Tibial artery (tissue), 4 donors: ENCODE measurements at regions not wholly inside any gene's neighbourhood (a gene's known extent, or its start where the extent isn't known, plus 50 kb on each side); places are given as distances from the start of the nearest gene placed in this dataset.
A peak's percentile ranks its signal among the peaks of the same experiment; 100 is the strongest.

Experiments used
- DNase-seq, 2 donors: peaks; one replicate each; pipeline ENCODE4 v3.0.0-alpha.2; 2019
- H3K27ac ChIP-seq, 2 donors: fragments of 200-600 bp; sonication (generic) in 1 of 2; 1 replicate in 1 of 2; 2 replicates in 1 of 2; pipeline ENCODE4 v1.5.1; 2018 to 2019; ENCODE audit warnings: mild to moderate bottlenecking in 1 of 2
- H3K27me3 ChIP-seq, 2 donors: fragments of 200-600 bp; sonication (generic) in 1 of 2; one replicate each; pipeline versions ENCODE4 v1.5.1 to v1.6.0; 2016 to 2019
- H3K36me3 ChIP-seq, 3 donors: fragments of 200-600 bp; sonication (generic) in 2 of 3; one replicate each; pipeline ENCODE4 v1.5.1; 2016 to 2019; ENCODE audit warnings: mild to moderate bottlenecking in 2 of 3
- H3K4me1 ChIP-seq, 4 donors: fragments of 200-600 bp; sonication (generic) in 2 of 4; 1 replicate in 3 of 4; 2 replicates in 1 of 4; pipeline ENCODE4 v1.5.1; 2016 to 2019
- H3K4me3 ChIP-seq, 2 donors: fragments of 200-600 bp; sonication (generic) in 1 of 2; 1 replicate in 1 of 2; 2 replicates in 1 of 2; pipeline ENCODE4 v1.5.1; 2018 to 2019; ENCODE audit warnings: mild to moderate bottlenecking in 2 of 2
- H3K9me3 ChIP-seq, 3 donors: fragments of 200-600 bp; sonication (generic) in 1 of 3; one replicate each; pipeline ENCODE4 v1.5.1; 2016 to 2019
- CTCF ChIP-seq, 2 experiments: fragments of 200-600 bp in 1 of 2; fragments of 450-650 bp in 1 of 2; IDR thresholded peaks; one replicate each; pipeline ENCODE4 v1.5.1; 2017 to 2019; ENCODE audit warnings: antibody characterized with exemption in 2 of 2, mild to moderate bottlenecking in 1 of 2, moderate library complexity in 1 of 2
- intact Hi-C: fragments of 100-400 bp; cut with DNase I; formaldehyde crosslinking; loops from one replicate; pipeline ENCODE4 v1.15.0; 2023; ENCODE audit warnings: low total_unique reads

GRCh38 chr6:29884261-29884660 lies 56.6 kb downstream of the HLA-G start:
- H3K9me3 ChIP-seq, result no peaks in the 10 kb centered on the region
- intact Hi-C loops, result no loop called here
- no peak overlapping the region for H3K27ac ChIP-seq
- H3K36me3 ChIP-seq, result no peaks in the 10 kb centered on the region
- peaks cover 0 to 7% (median 0%) of the 10 kb centered on the region in 4 donors for H3K4me1 ChIP-seq
- no peak for DNase-seq
- no peak overlapping the region for H3K4me3 ChIP-seq
- no peaks in the 10 kb centered on the region for H3K27me3 ChIP-seq
- no peak for TF ChIP-seq CTCF (IDR thresholded peaks at IDR 0.05)

- Histone ChIP-seq H3K9me3 (no peaks in the 10 kb centered on the region), H3K36me3 (no peaks in the 10 kb centered on the region), H3K4me1 (peaks cover 0 to 7% (median 0%) of the 10 kb centered on the region in 4 donors), H3K27me3 (no peaks in the 10 kb centered on the region), H3K27ac (peak overlapping the region in 1 of 2 donors; percentile 97), H3K4me3 (peak overlapping the region in 1 of 2 donors; percentile 75)
- DNase-seq, result no peak
- intact Hi-C loops, result loop anchor here (5.0 kb wide), 1 partner anchor 56 kb away; the partner anchor contains the start of gene HLA-A
- no peak for TF ChIP-seq CTCF (IDR thresholded peaks at IDR 0.05)
These were observed 55.6 kb upstream of the HLA-A start for GRCh38 chr6:29886701-29887100.

GRCh38 chr6:29887330-29887818 lies 55.0 kb upstream of the HLA-A start:
- Histone ChIP-seq H3K4me1 (peaks cover 0 to 7% (median 0%) of the 10 kb centered on the region in 4 donors), H3K4me3 (peak overlapping the region; percentile 60 to 75), H3K27ac (peak overlapping the region; percentile 83 to 97), H3K36me3 (no peaks in the 10 kb centered on the region), H3K9me3 (no peaks in the 10 kb centered on the region), H3K27me3 (no peaks in the 10 kb centered on the region)
- intact Hi-C loops, result loop anchor here (5.0 kb wide), 1 partner anchor 55 kb away; the partner anchor contains the start of gene HLA-A
- no peak for TF ChIP-seq CTCF (IDR thresholded peaks at IDR 0.05)
- peak; percentile 24 to 76 for DNase-seq

GRCh38 chr6:29887819-29888776 lies 54.2 kb upstream of the HLA-A start:
- H3K36me3 ChIP-seq, result no peaks in the 10 kb centered on the region
- peak overlapping the region; percentile 83 to 97 for H3K27ac ChIP-seq
- peak overlapping the region; percentile 60 to 75 for H3K4me3 ChIP-seq
- H3K4me1 ChIP-seq, result peaks cover 0 to 7% (median 0%) of the 10 kb centered on the region in 4 donors
- intact Hi-C loops, result loop anchor here (5.0 kb wide), 1 partner anchor 54 kb away; the partner anchor contains the start of gene HLA-A
- H3K9me3 ChIP-seq, result no peaks in the 10 kb centered on the region
- H3K27me3 ChIP-seq, result no peaks in the 10 kb centered on the region
- TF ChIP-seq CTCF (IDR thresholded peaks at IDR 0.05), result no peak
- DNase-seq, result peak; percentile 57 to 91
